ENCODE measurements at regions not wholly inside any gene's neighbourhood (a gene's known extent, or its start where the extent isn't known, plus 50 kb on each side); places are given as distances from the start of the nearest gene placed in this dataset.
A peak's percentile ranks its signal among the peaks of the same experiment; 100 is the strongest.

DNA sequence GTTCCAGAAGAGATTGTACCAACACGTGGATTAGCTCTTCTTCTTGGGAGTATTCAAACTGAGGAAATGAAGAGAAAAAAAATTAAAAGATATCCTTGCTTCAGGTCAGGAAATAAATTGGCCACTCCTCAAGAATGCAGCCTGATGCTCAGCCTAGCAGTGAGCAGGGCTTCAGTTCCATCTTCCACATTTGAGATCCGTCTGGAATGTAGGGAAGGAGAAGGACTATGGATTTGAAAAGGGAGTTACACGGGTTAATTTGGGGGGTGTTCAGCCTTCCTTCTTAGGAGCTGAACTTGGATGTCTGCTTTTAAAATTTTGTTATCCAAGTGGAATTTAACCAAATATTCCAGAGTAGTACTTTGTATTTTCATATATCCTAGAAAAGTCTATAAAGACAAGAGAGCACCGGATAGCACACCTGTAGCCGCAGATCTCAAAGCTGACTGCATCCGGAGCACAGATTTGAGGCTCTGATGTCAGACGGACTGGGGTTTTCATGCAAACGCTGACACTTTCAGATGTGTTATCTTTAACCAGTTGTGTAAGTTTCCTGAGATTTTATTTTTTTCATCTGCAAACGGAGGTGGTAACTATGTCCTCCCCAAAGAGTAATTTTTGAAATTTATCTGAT is 99.3 kb downstream of the COPS8 start:
- no peaks in the 10 kb centered on the region for H4K20me1 ChIP-seq (ENCODE audit: insufficient read depth)
- no peaks in the 10 kb centered on the region for H3K27me3 ChIP-seq (ENCODE audit: insufficient read depth)
- 86% methylated on average over 9 of the region's 9 CpGs for WGBS (ENCODE audit: low lambda C conversion rate)
- no peaks in the 10 kb centered on the region for H3K79me2 ChIP-seq (ENCODE audit: insufficient read depth)
- no peak overlapping the region for H3K4me2 ChIP-seq
- CTCF ChIA-PET = interaction anchor here (0.7 to 1.7 kb wide), 2 partner anchors 20 to 1013 kb away, joined by 3 read pairs; no protein-coding TSS in a partner anchor
- peak overlapping the region in 1 of 2 experiments; percentile 26; a peak in 1 of 4 replicates for H3K27ac ChIP-seq (ENCODE audit: low read depth in 2 of 2, low read length in 1 of 2)
- DNase-seq = no peak
- H3K9me3 ChIP-seq = no peaks in the 10 kb centered on the region
- no peaks in the 10 kb centered on the region for H3K9me2 ChIP-seq
- H2AFZ ChIP-seq (ENCODE audit: low read depth) = no peak overlapping the region; the same call in 1 of the 2 replicates
- TF ChIP-seq EZH2phosphoT487 (IDR thresholded peaks at IDR 0.05; ENCODE audit: borderline replicate concordance, low read depth) = no peak
- TF ChIP-seq, protein P1, sequence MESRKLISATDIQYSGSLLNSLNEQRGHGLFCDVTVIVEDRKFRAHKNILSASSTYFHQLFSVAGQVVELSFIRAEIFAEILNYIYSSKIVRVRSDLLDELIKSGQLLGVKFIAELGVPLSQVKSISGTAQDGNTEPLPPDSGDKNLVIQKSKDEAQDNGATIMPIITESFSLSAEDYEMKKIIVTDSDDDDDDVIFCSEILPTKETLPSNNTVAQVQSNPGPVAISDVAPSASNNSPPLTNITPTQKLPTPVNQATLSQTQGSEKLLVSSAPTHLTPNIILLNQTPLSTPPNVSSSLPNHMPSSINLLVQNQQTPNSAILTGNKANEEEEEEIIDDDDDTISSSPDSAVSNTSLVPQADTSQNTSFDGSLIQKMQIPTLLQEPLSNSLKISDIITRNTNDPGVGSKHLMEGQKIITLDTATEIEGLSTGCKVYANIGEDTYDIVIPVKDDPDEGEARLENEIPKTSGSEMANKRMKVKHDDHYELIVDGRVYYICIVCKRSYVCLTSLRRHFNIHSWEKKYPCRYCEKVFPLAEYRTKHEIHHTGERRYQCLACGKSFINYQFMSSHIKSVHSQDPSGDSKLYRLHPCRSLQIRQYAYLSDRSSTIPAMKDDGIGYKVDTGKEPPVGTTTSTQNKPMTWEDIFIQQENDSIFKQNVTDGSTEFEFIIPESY (IDR thresholded peaks at IDR 0.05; ENCODE audit: borderline replicate concordance, low read depth) = no peak
- H3K4me3 ChIP-seq (ENCODE audit: low read depth in 2 of 2, low read length in 1 of 2) = no peak overlapping the region
- H3F3A ChIP-seq (replicated peaks; ENCODE audit: insufficient read depth) = peaks cover 3% of the 10 kb centered on the region
- POLR2A ChIA-PET = no interaction called here
- H3K9ac ChIP-seq = no peak overlapping the region
- H3K36me3 ChIP-seq (replicated peaks in 1 of 2; ENCODE audit: control insufficient read depth in 1 of 2, insufficient read depth in 2 of 2, low read length in 1 of 2) = no peaks in the 10 kb centered on the region
- H3K4me1 ChIP-seq (ENCODE audit: control insufficient read depth in 1 of 2, insufficient read depth in 2 of 2, low read depth in 1 of 2, low read length in 1 of 2) = 0 out of 4 replicates have a peak, but pooled peaks cover 0 to 2% of the 10 kb centered on the region in 2 experiments

DNA sequence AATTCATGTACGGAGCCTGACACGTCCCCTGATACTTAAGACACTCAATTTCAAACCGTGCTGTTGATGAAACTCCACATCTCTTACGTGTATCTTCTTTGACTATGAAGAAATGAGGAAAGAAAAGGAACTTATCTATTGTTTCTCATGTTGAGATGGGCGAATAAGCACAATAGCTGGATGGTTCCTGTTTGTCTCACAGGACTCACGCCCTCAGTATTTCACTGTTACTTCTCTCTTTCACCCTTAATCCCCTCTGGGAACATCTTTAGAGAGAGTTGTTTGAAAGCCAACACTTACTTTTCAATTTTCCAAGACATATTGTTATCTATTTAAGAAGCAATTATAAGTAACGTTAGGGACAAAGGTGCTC is 99.8 kb downstream of the COPS8 start:
- CTCF ChIA-PET = interaction anchor here (0.8 to 1.7 kb wide), 3 partner anchors 11 to 224 kb away, joined by 3 to 4 read pairs (median 3); no protein-coding TSS in a partner anchor
- H3K9me2 ChIP-seq = no peaks in the 10 kb centered on the region

DNA sequence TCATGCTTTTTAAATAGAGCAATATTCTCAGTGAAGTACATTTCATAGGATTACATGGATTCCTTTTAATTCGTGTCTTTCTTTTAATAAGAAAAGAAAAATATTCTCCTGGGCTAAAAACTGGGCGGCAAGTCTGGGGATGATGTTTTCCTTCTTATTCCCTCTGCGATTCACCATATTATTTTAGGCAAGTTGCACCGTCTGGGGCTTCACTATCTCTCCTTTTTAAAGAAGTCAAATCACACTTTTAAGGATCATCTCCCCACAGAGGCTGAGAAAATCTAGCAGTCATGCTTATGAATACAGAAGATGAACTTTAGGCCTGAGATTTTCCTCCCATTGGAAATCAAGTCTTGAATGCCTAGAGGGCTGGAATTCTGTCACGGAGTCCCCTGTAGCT is 104.1 kb downstream of the COPS8 start:
- Histone ChIP-seq H3K9me2 (no peaks in the 10 kb centered on the region), H3K36me3 (replicated peaks in 1 of 2; ENCODE audit: control insufficient read depth in 1 of 2, insufficient read depth in 2 of 2, low read length in 1 of 2) (no peaks in the 10 kb centered on the region), H3K9ac (no peak overlapping the region), H3K4me3 (ENCODE audit: low read depth in 2 of 2, low read length in 1 of 2) (no peak overlapping the region), H3K27ac (ENCODE audit: low read depth in 2 of 2, low read length in 1 of 2) (no peak overlapping the region), H3K4me1 (ENCODE audit: control insufficient read depth in 1 of 2, insufficient read depth in 2 of 2, low read depth in 1 of 2, low read length in 1 of 2) (peaks cover 0 to under 1% of the 10 kb centered on the region in 2 experiments; a peak in 1 of 4 replicates), H3K9me3 (no peaks in the 10 kb centered on the region), H3K27me3 (ENCODE audit: insufficient read depth) (no peaks in the 10 kb centered on the region), H3K79me2 (ENCODE audit: insufficient read depth) (no peaks in the 10 kb centered on the region), H4K20me1 (ENCODE audit: insufficient read depth) (no peaks in the 10 kb centered on the region), H3F3A (replicated peaks; ENCODE audit: insufficient read depth) (peaks cover 3% of the 10 kb centered on the region), H2AFZ (ENCODE audit: low read depth) (no peak overlapping the region), H3K4me2 (no peak overlapping the region)
- POLR2A ChIA-PET = no interaction called here
- TF ChIP-seq RCOR1 (IDR thresholded peaks at IDR 0.05; ENCODE audit: low read length) (no peak), TEAD4 (IDR thresholded peaks at IDR 0.05; ENCODE audit: borderline replicate concordance, insufficient read depth) (no peak), TCF12 (IDR thresholded peaks at IDR 0.05) (no peak)
- CTCF ChIA-PET = no interaction called here
- no peak for DNase-seq
- WGBS (ENCODE audit: low lambda C conversion rate) = 93% methylated on average over 5 of the region's 5 CpGs

More for the DNA sequence above, 99.8 kb downstream of the COPS8 start:
- Histone ChIP-seq H3K9me3 (no peaks in the 10 kb centered on the region), H4K20me1 (ENCODE audit: insufficient read depth) (no peaks in the 10 kb centered on the region), H3K27ac (ENCODE audit: low read depth in 2 of 2, low read length in 1 of 2) (no peak overlapping the region), H3K79me2 (ENCODE audit: insufficient read depth) (no peaks in the 10 kb centered on the region), H3K36me3 (replicated peaks in 1 of 2; ENCODE audit: control insufficient read depth in 1 of 2, insufficient read depth in 2 of 2, low read length in 1 of 2) (no peaks in the 10 kb centered on the region), H3K27me3 (ENCODE audit: insufficient read depth) (no peaks in the 10 kb centered on the region), H2AFZ (ENCODE audit: low read depth) (no peak overlapping the region), H3K4me2 (no peak overlapping the region), H3F3A (replicated peaks; ENCODE audit: insufficient read depth) (peaks cover 3% of the 10 kb centered on the region), H3K4me3 (ENCODE audit: low read depth in 2 of 2, low read length in 1 of 2) (no peak overlapping the region), H3K9ac (no peak overlapping the region), H3K4me1 (ENCODE audit: control insufficient read depth in 1 of 2, insufficient read depth in 2 of 2, low read depth in 1 of 2, low read length in 1 of 2) (0 out of 4 replicates have a peak, but pooled peaks cover 0 to 2% of the 10 kb centered on the region in 2 experiments)
- TF ChIP-seq FOXJ3 (CRISPR knock-in tag; IDR thresholded peaks at IDR 0.05) (no peak), NRF1 (IDR thresholded peaks at IDR 0.05; ENCODE audit: low read depth, low read length) (no peak), ELF1 (IDR thresholded peaks at IDR 0.05) (no peak)
- POLR2A ChIA-PET = no interaction called here
- DNase-seq = no peak
- 90% methylated on average over 7 of the region's 7 CpGs for WGBS (ENCODE audit: low lambda C conversion rate)
